ENCODE measurements at regions not wholly inside any gene's neighbourhood (a gene's known extent, or its start where the extent isn't known, plus 50 kb on each side); places are given as distances from the start of the nearest gene placed in this dataset.

DNA sequence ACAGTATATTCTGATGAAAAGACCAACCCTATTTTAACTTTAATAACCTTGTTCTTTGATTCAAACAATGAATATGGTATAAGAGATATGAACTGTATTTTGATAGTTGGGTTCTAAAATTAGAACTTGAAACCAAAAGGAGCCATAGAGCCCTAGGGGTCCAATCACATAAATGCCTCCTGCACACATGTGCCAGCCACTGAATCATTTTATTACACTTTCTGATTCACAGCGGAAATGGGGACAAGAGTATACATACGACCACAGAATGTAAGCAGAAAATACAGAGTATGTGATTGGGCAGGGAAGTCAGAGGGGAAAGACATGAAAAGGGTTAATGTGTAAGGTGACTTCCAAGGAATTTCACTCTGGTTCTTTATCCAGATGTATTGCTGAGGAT, 1000.2 kb downstream of the NR2F1-AS1 start:
- Histone ChIP-seq H3K9me3 (ENCODE audit: control insufficient read depth, low read length) (no peaks in the 10 kb centered on the region), H3K27me3 (ENCODE audit: control insufficient read depth in 1 of 2, insufficient read depth in 2 of 2, low read length in 1 of 2) (no peaks in the 10 kb centered on the region), H3K4me1 (ENCODE audit: control insufficient read depth in 1 of 2, insufficient read depth in 2 of 2, low read length in 2 of 2) (no peaks in the 10 kb centered on the region), H3K27ac (ENCODE audit: low read depth in 1 of 2, low read length in 2 of 2) (no peak overlapping the region), H3K4me3 (ENCODE audit: low read length in 2 of 2) (no peak overlapping the region), H3K36me3 (ENCODE audit: control insufficient read depth in 1 of 2, insufficient read depth in 2 of 2, low read length in 1 of 2) (no peaks in the 10 kb centered on the region)
- WGBS, 2 donors: 67 to 82% methylated on average over 2 of the region's 2 CpGs
- DNase-seq: no peak
- intact Hi-C loops (cut with DNase I): no loop called here
- ATAC-seq (ENCODE audit: low FRiP score): no peak

DNA sequence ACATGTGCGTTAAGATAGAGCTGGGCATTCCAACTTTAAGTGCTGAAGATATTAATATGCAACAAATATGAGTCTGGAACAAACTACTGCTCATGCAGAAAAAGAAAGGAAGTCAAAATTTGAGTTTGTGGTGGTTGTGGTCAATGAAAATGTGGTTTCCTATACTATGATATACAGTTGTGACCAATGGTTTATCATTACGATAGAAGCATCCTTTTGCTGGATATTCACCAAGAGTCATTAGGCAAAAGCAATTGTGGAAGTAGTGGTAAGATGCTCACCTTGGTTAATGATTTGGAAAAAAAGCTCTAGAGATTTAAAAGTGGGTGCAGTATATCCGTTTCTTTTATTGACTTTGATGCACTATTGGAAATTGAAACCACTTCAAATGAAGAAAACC, 1007.0 kb downstream of the NR2F1-AS1 start:
- Histone ChIP-seq H3K27ac (ENCODE audit: low read depth in 1 of 2, low read length in 2 of 2) (no peak overlapping the region), H3K4me1 (ENCODE audit: control insufficient read depth in 1 of 2, insufficient read depth in 2 of 2, low read length in 2 of 2) (no peaks in the 10 kb centered on the region), H3K4me3 (ENCODE audit: low read length in 2 of 2) (no peak overlapping the region), H3K27me3 (ENCODE audit: control insufficient read depth in 1 of 2, insufficient read depth in 2 of 2, low read length in 1 of 2) (no peaks in the 10 kb centered on the region), H3K9me3 (ENCODE audit: control insufficient read depth, low read length) (no peaks in the 10 kb centered on the region), H3K36me3 (ENCODE audit: control insufficient read depth in 1 of 2, insufficient read depth in 2 of 2, low read length in 1 of 2) (no peaks in the 10 kb centered on the region)
- no peak for DNase-seq
- intact Hi-C loops (cut with DNase I): no loop called here
- ATAC-seq (ENCODE audit: low FRiP score): no peak
- 87 to 88% methylated on average over 3 of the region's 3 CpGs for WGBS, 2 donors

DNA sequence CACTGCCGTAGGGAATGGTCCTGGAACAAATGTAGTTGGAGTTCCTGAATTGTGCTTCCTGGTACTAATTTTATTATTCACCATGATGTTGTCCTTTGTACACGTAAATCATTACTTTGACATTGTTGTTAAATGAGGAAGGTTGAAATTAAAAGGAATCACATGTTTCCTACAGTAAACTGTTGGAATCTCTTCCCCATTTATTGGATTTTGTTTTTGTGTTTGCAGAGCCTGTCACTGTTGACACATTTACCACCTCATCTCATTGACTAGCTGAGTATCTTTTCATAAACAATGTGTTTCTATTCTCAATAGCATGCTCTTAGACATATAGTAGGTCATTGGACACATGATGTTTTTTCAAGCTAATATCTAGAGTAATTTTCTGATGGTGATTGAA, 1012.5 kb downstream of the NR2F1-AS1 start:
- no peaks in the 10 kb centered on the region for H3K27me3 ChIP-seq (ENCODE audit: control insufficient read depth in 1 of 2, insufficient read depth in 2 of 2, low read length in 1 of 2)
- H3K9me3 ChIP-seq (ENCODE audit: control insufficient read depth, low read length): no peaks in the 10 kb centered on the region
- no peak overlapping the region for H3K27ac ChIP-seq (ENCODE audit: low read depth in 1 of 2, low read length in 2 of 2)
- 84 to 88% methylated on average over 2 of the region's 2 CpGs for WGBS, 2 donors
- ATAC-seq (ENCODE audit: low FRiP score): no peak
- intact Hi-C loops (cut with DNase I): no loop called here
- H3K4me3 ChIP-seq (ENCODE audit: low read length in 2 of 2): no peak overlapping the region
- no peak for DNase-seq
- H3K4me1 ChIP-seq (ENCODE audit: control insufficient read depth in 1 of 2, insufficient read depth in 2 of 2, low read length in 2 of 2): no peaks in the 10 kb centered on the region
- H3K36me3 ChIP-seq (ENCODE audit: control insufficient read depth in 1 of 2, insufficient read depth in 2 of 2, low read length in 1 of 2): no peaks in the 10 kb centered on the region

GRCh38 chr5:92567831-92568450, 1013.1 kb downstream of the NR2F1-AS1 start:
- no peaks in the 10 kb centered on the region for H3K4me1 ChIP-seq (ENCODE audit: control insufficient read depth in 1 of 2, insufficient read depth in 2 of 2, low read length in 2 of 2)
- no peak for DNase-seq

GRCh38 chr5:92566113-92566786, 1014.8 kb downstream of the NR2F1-AS1 start:
- Histone ChIP-seq H3K4me3 (ENCODE audit: low read length in 2 of 2) (no peak overlapping the region), H3K36me3 (ENCODE audit: control insufficient read depth in 1 of 2, insufficient read depth in 2 of 2, low read length in 1 of 2) (no peaks in the 10 kb centered on the region), H3K27me3 (ENCODE audit: control insufficient read depth in 1 of 2, insufficient read depth in 2 of 2, low read length in 1 of 2) (no peaks in the 10 kb centered on the region), H3K9me3 (ENCODE audit: control insufficient read depth, low read length) (no peaks in the 10 kb centered on the region), H3K4me1 (ENCODE audit: control insufficient read depth in 1 of 2, insufficient read depth in 2 of 2, low read length in 2 of 2) (no peaks in the 10 kb centered on the region), H3K27ac (ENCODE audit: low read depth in 1 of 2, low read length in 2 of 2) (no peak overlapping the region)
- DNase-seq (no peak), ATAC-seq (ENCODE audit: low FRiP score) (no peak)
- intact Hi-C loops (cut with DNase I): no loop called here
- WGBS, 2 donors: 59 to 61% methylated on average over 3 of the region's 3 CpGs

More at GRCh38 chr5:92567831-92568450, 1013.1 kb downstream of the NR2F1-AS1 start:
- H3K4me3 ChIP-seq (ENCODE audit: low read length in 2 of 2): no peak overlapping the region
- no peaks in the 10 kb centered on the region for H3K36me3 ChIP-seq (ENCODE audit: control insufficient read depth in 1 of 2, insufficient read depth in 2 of 2, low read length in 1 of 2)
- intact Hi-C loops (cut with DNase I): no loop called here
- H3K27me3 ChIP-seq (ENCODE audit: control insufficient read depth in 1 of 2, insufficient read depth in 2 of 2, low read length in 1 of 2): no peaks in the 10 kb centered on the region
- ATAC-seq (ENCODE audit: low FRiP score): no peak
- no peaks in the 10 kb centered on the region for H3K9me3 ChIP-seq (ENCODE audit: control insufficient read depth, low read length)
- 95 to 96% methylated on average over 3 of the region's 3 CpGs for WGBS, 2 donors
- no peak overlapping the region for H3K27ac ChIP-seq (ENCODE audit: low read depth in 1 of 2, low read length in 2 of 2)

GRCh38 chr5:92565673-92566072, 1015.3 kb downstream of the NR2F1-AS1 start:
- Histone ChIP-seq H3K27ac (ENCODE audit: low read depth in 1 of 2, low read length in 2 of 2) (no peak overlapping the region), H3K9me3 (ENCODE audit: control insufficient read depth, low read length) (no peaks in the 10 kb centered on the region), H3K4me3 (ENCODE audit: low read length in 2 of 2) (no peak overlapping the region), H3K27me3 (ENCODE audit: control insufficient read depth in 1 of 2, insufficient read depth in 2 of 2, low read length in 1 of 2) (no peaks in the 10 kb centered on the region), H3K4me1 (ENCODE audit: control insufficient read depth in 1 of 2, insufficient read depth in 2 of 2, low read length in 2 of 2) (no peaks in the 10 kb centered on the region), H3K36me3 (ENCODE audit: control insufficient read depth in 1 of 2, insufficient read depth in 2 of 2, low read length in 1 of 2) (no peaks in the 10 kb centered on the region)
- WGBS, 2 donors: 65 to 75% methylated on average over 3 of the region's 3 CpGs
- no peak for ATAC-seq (ENCODE audit: low FRiP score)
- intact Hi-C loops (cut with DNase I): no loop called here
- no peak for DNase-seq

GRCh38 chr5:92562065-92562464, 1019.0 kb downstream of the NR2F1-AS1 start:
- Histone ChIP-seq H3K36me3 (ENCODE audit: control insufficient read depth in 1 of 2, insufficient read depth in 2 of 2, low read length in 1 of 2) (no peaks in the 10 kb centered on the region), H3K4me3 (ENCODE audit: low read length in 2 of 2) (no peak overlapping the region)
- intact Hi-C loops (cut with DNase I): no loop called here

DNA sequence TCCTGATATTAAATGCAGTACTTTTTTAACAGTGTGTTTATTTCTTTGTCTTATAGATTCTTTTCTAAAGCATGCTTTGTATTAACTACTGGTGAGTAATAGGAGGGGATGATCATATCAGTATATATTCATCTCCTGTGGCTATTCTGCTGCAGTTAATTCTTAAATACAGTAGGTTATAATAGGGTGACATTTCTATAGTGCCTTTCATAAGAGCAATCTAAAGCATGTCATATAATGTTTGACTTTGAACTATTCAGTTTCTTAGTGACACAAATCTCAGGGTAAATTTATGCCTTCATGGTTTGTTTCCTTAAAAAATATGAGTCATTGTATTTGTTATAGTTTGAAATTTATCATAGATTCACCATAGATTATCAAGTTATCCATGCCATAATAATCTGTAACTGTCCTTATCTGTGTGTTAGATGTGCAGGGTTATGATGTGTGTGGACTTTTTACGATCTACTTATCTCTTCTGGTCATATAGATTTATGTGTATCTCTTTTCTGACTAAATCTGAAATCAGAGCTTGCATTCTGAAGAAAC, 1019.5 kb downstream of the NR2F1-AS1 start:
- intact Hi-C loops (cut with DNase I): no loop called here
- DNase-seq (no peak), ATAC-seq (ENCODE audit: low FRiP score) (no peak)
- H3K9me3 ChIP-seq (ENCODE audit: control insufficient read depth, low read length): no peaks in the 10 kb centered on the region
- no peaks in the 10 kb centered on the region for H3K4me1 ChIP-seq (ENCODE audit: control insufficient read depth in 1 of 2, insufficient read depth in 2 of 2, low read length in 2 of 2)
- no peaks in the 10 kb centered on the region for H3K36me3 ChIP-seq (ENCODE audit: control insufficient read depth in 1 of 2, insufficient read depth in 2 of 2, low read length in 1 of 2)
- no peaks in the 10 kb centered on the region for H3K27me3 ChIP-seq (ENCODE audit: control insufficient read depth in 1 of 2, insufficient read depth in 2 of 2, low read length in 1 of 2)
- H3K27ac ChIP-seq (ENCODE audit: low read depth in 1 of 2, low read length in 2 of 2): no peak overlapping the region
- H3K4me3 ChIP-seq (ENCODE audit: low read length in 2 of 2): no peak overlapping the region
- WGBS, 2 donors: 34 to 64% methylated on average over 1 of the region's 1 CpG

More at GRCh38 chr5:92562065-92562464, 1019.0 kb downstream of the NR2F1-AS1 start:
- DNase-seq: no peak
- H3K4me1 ChIP-seq (ENCODE audit: control insufficient read depth in 1 of 2, insufficient read depth in 2 of 2, low read length in 2 of 2): no peaks in the 10 kb centered on the region
- no peak overlapping the region for H3K27ac ChIP-seq (ENCODE audit: low read depth in 1 of 2, low read length in 2 of 2)
- ATAC-seq (ENCODE audit: low FRiP score): no peak
- no peaks in the 10 kb centered on the region for H3K27me3 ChIP-seq (ENCODE audit: control insufficient read depth in 1 of 2, insufficient read depth in 2 of 2, low read length in 1 of 2)
- no peaks in the 10 kb centered on the region for H3K9me3 ChIP-seq (ENCODE audit: control insufficient read depth, low read length)
